RWPE1 (cell line): ENCODE measurements at regions not wholly inside any gene's neighbourhood (a gene's known extent, or its start where the extent isn't known, plus 50 kb on each side); places are given as distances from the start of the nearest gene placed in this dataset.

Experiments
- CTCF ChIA-PET: fragments of 350-600 bp; sonication (Branson Sonifier 250); formaldehyde crosslinking; extraction: SDS; loops from one replicate; lab custom pipeline; 2021; lab: Yijun Ruan, JAX
- POLR2A ChIA-PET: fragments of 400-600 bp; formaldehyde crosslinking; extraction: SDS; loops from one replicate; lab custom pipeline; 2020; ENCODE audit warnings: antibody characterized with exemption; ENCODE audit not compliant: low non-redundant PET; lab: Yijun Ruan, JAX
- DNase-seq: peaks from one replicate; pipeline ENCODE4 v3.0.0; 2012; ENCODE audit warnings: low spot score
- H3K27ac ChIP-seq: fragments of 450-650 bp; 2 replicates; pipeline ENCODE4 v1.5.1; 2017
- TF ChIP-seq, protein P1 (sequence below): fragments of 450-650 bp; conservative IDR thresholded peaks from 2 replicates; pipeline ENCODE4 v1.5.1; 2017; ENCODE audit warnings: low read depth, mild to moderate bottlenecking

GRCh38 chr4:148965080-148965479 is 522.9 kb upstream of the NR3C2 start:
- CTCF ChIA-PET: no interaction called here

DNA sequence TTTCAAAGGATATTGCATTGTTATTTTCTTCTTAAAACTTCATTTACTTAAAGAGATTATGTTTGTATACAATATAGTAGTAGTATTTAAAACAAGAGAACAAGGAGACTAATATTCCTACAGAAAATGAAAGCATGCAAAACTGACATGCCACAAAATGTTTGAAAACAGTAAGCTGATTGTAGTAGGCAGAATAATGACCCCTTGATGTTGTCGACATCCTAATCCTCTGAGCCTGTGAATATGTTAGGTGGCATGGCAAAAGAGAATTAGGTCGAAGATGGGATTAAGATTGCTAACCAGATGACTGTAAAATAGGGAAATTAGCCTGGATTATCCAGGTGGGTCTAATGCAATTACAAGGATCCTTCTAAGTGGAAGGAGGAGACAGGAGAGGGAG is 522.2 kb upstream of the NR3C2 start:
- TF ChIP-seq, protein P1, sequence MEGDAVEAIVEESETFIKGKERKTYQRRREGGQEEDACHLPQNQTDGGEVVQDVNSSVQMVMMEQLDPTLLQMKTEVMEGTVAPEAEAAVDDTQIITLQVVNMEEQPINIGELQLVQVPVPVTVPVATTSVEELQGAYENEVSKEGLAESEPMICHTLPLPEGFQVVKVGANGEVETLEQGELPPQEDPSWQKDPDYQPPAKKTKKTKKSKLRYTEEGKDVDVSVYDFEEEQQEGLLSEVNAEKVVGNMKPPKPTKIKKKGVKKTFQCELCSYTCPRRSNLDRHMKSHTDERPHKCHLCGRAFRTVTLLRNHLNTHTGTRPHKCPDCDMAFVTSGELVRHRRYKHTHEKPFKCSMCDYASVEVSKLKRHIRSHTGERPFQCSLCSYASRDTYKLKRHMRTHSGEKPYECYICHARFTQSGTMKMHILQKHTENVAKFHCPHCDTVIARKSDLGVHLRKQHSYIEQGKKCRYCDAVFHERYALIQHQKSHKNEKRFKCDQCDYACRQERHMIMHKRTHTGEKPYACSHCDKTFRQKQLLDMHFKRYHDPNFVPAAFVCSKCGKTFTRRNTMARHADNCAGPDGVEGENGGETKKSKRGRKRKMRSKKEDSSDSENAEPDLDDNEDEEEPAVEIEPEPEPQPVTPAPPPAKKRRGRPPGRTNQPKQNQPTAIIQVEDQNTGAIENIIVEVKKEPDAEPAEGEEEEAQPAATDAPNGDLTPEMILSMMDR: no peak
- DNase-seq: no peak
- ChIA-PET POLR2A (no interaction called here), CTCF (no interaction called here)
- H3K27ac ChIP-seq: no peak overlapping the region

More at GRCh38 chr4:148965080-148965479, 522.9 kb upstream of the NR3C2 start:
- POLR2A ChIA-PET: no interaction called here
- no peak overlapping the region for H3K27ac ChIP-seq
- TF ChIP-seq, protein P1: no peak
- no peak for DNase-seq

DNA sequence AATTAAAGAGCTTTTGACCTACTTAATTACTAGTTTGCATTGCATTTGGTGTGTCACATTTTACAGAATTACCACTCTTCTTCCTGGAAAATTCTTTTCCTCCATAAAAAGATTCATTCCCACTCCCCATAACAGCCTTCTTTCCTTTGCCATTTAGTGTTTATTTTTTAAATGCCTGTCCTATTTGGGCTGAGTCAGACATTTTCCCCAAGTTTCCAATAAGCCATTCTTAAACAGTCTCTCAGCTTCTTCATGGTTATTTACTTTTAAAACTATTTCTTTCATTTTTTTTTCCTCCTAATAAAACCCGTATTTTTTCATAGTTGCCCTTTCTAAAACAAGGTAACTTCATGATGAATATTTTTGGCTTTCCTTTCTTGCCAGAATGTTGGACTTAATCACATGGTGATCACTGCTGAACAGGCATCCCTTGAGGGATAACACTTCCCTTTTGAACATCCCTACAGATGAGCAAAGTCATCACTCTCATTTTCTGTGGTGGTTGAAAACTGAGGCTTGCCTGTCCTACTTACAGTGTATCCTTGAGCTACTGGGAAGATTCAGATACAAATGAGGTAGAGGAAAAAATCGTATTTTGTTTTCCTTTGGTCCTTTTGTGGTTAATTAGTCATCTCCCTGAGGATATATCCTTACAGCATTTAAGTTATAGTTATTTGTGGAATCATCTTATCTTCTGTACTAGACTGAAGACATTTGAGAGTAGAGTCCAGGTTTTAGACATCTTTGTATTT is 520.5 kb upstream of the NR3C2 start:
- CTCF ChIA-PET: no interaction called here
- TF ChIP-seq, protein P1: no peak
- peak; percentile 4 for DNase-seq
- POLR2A ChIA-PET: no interaction called here
- H3K27ac ChIP-seq: no peak overlapping the region

DNA sequence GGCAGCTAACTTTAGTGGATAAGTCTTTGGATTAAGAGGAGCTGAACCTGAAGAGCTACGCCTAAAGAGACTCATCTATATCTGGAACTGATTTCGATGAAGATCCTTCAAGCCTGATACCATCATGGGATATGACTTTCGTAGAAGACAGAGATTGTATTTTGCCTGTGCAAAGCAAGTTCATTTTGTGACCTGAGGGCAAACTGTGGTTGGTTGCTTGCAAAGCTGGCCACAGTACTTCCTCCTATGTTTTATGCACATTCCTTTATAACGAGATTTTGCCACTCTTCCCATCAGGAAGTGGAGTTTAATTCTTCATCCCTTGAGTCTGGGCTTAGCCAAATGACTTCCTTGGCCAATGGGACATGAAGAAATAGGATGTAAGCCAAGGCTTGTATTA is 519.3 kb upstream of the NR3C2 start:
- H3K27ac ChIP-seq: no peak overlapping the region
- TF ChIP-seq, protein P1: no peak
- CTCF ChIA-PET: no interaction called here
- POLR2A ChIA-PET: no interaction called here
- DNase-seq: no peak

DNA sequence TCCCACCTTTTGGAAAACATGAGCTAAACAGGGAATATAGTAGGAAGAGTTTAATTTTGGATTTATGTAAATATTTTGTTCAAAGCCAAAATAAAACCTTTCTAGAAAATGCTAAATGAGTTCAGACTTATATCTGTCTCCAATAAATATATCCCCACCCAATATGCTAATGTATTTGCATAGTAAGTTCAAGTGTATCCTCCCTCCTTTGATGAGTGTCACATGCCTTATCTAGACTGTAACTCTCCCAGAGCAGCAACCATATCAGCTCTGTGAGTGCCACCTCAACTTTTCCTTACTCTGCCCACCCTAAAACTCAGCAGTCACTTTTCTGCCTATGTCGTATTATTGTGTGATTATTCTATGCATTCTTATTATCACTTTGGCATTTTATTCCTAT is 516.1 kb upstream of the NR3C2 start:
- no peak for DNase-seq
- H3K27ac ChIP-seq: no peak overlapping the region
- CTCF ChIA-PET: interaction anchor here (0.7 kb wide), 1 partner anchor 1327 kb away, joined by 3 read pairs; no protein-coding TSS in a partner anchor
- POLR2A ChIA-PET: no interaction called here
- TF ChIP-seq, protein P1: no peak

DNA sequence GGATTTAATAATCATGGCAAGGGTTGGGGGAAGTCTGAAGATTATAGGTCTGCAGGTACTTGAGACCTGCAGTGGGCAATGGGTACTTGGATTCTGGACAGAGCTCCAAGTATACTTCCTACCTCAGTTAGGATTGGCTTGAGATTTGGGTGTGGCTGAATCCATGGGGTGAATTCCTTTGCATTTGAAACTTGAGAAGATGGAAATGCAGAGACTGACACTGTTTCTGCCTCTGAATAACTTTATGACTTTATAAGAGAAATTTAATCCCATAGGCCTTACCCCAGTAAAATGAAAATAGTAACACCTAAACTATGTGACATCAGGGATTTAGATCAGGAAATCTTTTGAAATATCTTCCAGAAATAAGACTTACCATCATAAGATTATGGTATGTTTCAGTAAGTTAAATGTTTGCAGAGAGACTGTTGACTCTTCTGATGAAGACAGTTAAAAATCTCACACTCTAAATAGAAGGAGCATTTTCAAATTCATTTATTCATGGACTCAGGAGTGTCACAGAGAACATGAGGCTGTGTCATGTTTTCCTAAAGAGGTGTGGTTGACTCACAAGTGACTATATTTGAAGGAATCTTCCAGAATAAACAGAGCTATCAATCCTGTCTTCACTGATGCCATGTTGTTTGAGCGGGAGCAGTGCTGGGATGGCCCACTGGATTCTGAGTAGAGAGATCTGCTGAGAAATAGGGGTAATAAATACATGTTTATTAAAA is 513.5 kb upstream of the NR3C2 start:
- ChIA-PET POLR2A (no interaction called here), CTCF (no interaction called here)
- no peak overlapping the region for H3K27ac ChIP-seq
- DNase-seq: peak; percentile 1
- TF ChIP-seq, protein P1: no peak
